H1 (cell line): ENCODE measurements at regions not wholly inside any gene's neighbourhood (a gene's known extent, or its start where the extent isn't known, plus 50 kb on each side); places are given as distances from the start of the nearest gene placed in this dataset.

Experiments used
- NRF1 ChIP-seq: IDR thresholded peaks from 2 replicates; pipeline ENCODE4 v1.6.1; 2011; ENCODE audit warnings: mild to moderate bottlenecking, low read depth, low read length, improper control_type of control experiment

DNA sequence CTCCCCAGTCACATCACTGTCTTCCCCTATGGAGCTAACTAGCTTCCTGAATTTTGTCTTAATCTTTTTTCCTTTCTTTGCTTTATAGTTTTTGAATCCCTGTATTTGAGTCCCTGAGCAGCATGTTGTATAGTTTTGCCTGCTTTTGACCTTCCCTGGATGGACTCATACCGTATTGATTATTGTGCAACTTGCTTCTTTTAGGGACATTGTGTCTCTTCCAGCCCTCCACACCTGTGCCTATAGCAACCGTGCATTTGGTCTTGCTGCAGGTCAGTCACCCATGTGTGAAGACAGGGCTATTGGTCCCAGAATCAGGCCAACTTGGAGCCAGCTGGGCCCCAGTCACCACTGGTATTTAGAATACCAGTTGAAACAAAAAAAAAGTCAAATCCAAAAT, 158.9 kb upstream of the ADCY1 start (continued):
- TF ChIP-seq NRF1, result no peak
